Osteoblast (primary cell): ENCODE measurements at regions not wholly inside any gene's neighbourhood (a gene's known extent, or its start where the extent isn't known, plus 50 kb on each side); places are given as distances from the start of the nearest gene placed in this dataset.

Source experiments
- DNase-seq: peaks from one replicate; pipeline ENCODE4 v3.0.0; 2011; ENCODE audit warnings: low spot score, mixed read lengths; ENCODE audit not compliant: insufficient read length; ENCODE audit errors: missing footprints
- H2AFZ ChIP-seq: 2 replicates; pipeline ENCODE4 v1.6.0; 2011; ENCODE audit warnings: mild to moderate bottlenecking, low read length
- H3K27ac ChIP-seq: 2 replicates; pipeline ENCODE4 v1.5.1; 2011; ENCODE audit warnings: mild to moderate bottlenecking, low read depth, low read length, moderate library complexity
- H3K27me3 ChIP-seq: 2 replicates; pipeline ENCODE4 v1.6.0; 2012; ENCODE audit warnings: mild to moderate bottlenecking, control low read depth, inconsistent platforms, low read length, moderate library complexity; ENCODE audit not compliant: insufficient read depth
- H3K36me3 ChIP-seq: 2 replicates; pipeline ENCODE4 v1.5.1; 2011; ENCODE audit warnings: mild to moderate bottlenecking, low read length, control low read depth, moderate library complexity; ENCODE audit not compliant: insufficient read depth
- H3K4me1 ChIP-seq: 2 replicates; pipeline ENCODE4 v1.5.1; 2011; ENCODE audit warnings: mild to moderate bottlenecking, low read length, control low read depth, moderate library complexity; ENCODE audit not compliant: insufficient read depth
- H3K4me2 ChIP-seq: 2 replicates; pipeline ENCODE4 v1.6.0; 2011; ENCODE audit warnings: mild to moderate bottlenecking, low read length; ENCODE audit not compliant: insufficient read depth
- H3K4me3 ChIP-seq: fragments of 200-600 bp; sonication (generic); 3 replicates; pipeline ENCODE4 v1.5.1; 2012; ENCODE audit warnings: mild to moderate bottlenecking, low read length, inconsistent platforms; ENCODE audit not compliant: insufficient read depth
- H3K79me2 ChIP-seq: 2 replicates; pipeline ENCODE4 v1.6.0; 2012; ENCODE audit warnings: mild to moderate bottlenecking, low read length, control low read depth, inconsistent platforms; ENCODE audit not compliant: insufficient read depth
- H3K9me3 ChIP-seq: 2 replicates; pipeline ENCODE4 v1.5.1; 2011; ENCODE audit warnings: low read depth, low read length, control low read depth
- H4K20me1 ChIP-seq: 2 replicates; pipeline ENCODE4 v1.6.0; 2012; ENCODE audit warnings: mild to moderate bottlenecking, low read length, control low read depth; ENCODE audit not compliant: insufficient read depth
- TF ChIP-seq, protein P1 (sequence below): IDR thresholded peaks from 2 replicates; pipeline ENCODE4 v1.5.1; 2011; ENCODE audit warnings: mild to moderate bottlenecking, low read depth, low read length, moderate library complexity; ENCODE audit errors: extremely low read depth

DNA sequence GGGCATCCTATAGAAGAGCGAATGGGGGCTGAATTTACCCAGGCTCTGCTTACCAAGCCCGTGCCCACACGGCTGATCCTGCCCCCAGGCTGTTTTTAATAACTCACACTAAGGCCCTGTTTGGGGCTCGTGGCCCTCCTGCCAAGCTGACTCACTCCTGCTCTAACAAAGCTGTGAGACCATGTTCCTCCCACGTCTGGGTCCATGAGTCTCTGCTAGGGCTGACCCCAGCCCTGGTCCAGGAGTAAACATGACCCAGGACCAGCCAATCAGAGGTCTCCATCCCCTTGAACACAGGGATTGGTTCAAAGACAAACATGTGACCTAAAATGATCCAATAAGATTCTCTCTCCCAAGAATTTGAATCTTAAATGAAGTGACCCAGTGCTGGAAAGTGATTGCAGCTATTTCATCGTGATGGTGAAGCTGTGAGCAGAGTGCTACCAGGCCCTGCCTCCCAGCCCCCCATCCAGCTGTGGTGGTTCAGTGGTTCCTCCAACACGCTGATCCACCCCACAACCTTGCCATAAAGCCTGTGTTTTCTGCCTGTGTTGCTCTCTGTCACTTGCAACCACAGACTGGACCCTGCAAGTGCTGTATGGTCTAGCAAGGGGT is 57.2 kb downstream of the C16orf82 start:
- no peak overlapping the region for H3K4me2 ChIP-seq
- H3K79me2 ChIP-seq: no peaks in the 10 kb centered on the region
- peaks cover 3% of the 10 kb centered on the region for H3K4me1 ChIP-seq
- DNase-seq: no peak
- no peak overlapping the region for H3K27ac ChIP-seq
- H2AFZ ChIP-seq: no peak overlapping the region
- no peaks in the 10 kb centered on the region for H3K36me3 ChIP-seq
- no peaks in the 10 kb centered on the region for H4K20me1 ChIP-seq
- TF ChIP-seq, protein P1, sequence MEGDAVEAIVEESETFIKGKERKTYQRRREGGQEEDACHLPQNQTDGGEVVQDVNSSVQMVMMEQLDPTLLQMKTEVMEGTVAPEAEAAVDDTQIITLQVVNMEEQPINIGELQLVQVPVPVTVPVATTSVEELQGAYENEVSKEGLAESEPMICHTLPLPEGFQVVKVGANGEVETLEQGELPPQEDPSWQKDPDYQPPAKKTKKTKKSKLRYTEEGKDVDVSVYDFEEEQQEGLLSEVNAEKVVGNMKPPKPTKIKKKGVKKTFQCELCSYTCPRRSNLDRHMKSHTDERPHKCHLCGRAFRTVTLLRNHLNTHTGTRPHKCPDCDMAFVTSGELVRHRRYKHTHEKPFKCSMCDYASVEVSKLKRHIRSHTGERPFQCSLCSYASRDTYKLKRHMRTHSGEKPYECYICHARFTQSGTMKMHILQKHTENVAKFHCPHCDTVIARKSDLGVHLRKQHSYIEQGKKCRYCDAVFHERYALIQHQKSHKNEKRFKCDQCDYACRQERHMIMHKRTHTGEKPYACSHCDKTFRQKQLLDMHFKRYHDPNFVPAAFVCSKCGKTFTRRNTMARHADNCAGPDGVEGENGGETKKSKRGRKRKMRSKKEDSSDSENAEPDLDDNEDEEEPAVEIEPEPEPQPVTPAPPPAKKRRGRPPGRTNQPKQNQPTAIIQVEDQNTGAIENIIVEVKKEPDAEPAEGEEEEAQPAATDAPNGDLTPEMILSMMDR: no peak
- no peak overlapping the region for H3K4me3 ChIP-seq
- no peaks in the 10 kb centered on the region for H3K9me3 ChIP-seq
- H3K27me3 ChIP-seq: no peaks in the 10 kb centered on the region

DNA sequence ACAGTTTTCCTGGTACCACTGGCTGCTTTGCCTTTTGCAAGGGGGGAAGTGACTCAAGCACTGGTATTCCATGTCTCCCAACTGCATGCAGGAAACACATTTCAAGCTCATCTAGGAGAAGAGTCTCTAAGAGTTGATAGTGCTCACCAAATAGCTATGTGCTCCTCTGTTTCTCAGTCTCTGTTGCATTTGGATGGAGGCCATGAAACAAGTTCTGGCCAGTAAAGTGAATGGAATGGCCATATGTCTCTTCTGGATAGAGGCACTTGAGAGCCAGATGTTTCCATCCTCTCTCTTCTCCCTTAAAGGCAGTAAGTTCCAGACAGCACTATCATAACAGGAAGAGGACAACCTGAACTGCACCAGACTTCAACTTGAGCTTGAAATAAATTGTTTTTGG is 60.6 kb downstream of the C16orf82 start:
- TF ChIP-seq, protein P1: no peak
- H4K20me1 ChIP-seq: no peaks in the 10 kb centered on the region
- H3K9me3 ChIP-seq: no peaks in the 10 kb centered on the region
- H3K79me2 ChIP-seq: no peaks in the 10 kb centered on the region
- no peak overlapping the region for H2AFZ ChIP-seq
- no peak overlapping the region for H3K4me3 ChIP-seq
- peak; percentile 82 for DNase-seq
- H3K27me3 ChIP-seq: no peaks in the 10 kb centered on the region
- no peak overlapping the region for H3K4me2 ChIP-seq
- H3K36me3 ChIP-seq: no peaks in the 10 kb centered on the region
- no peak overlapping the region for H3K27ac ChIP-seq
- peaks cover 3% of the 10 kb centered on the region for H3K4me1 ChIP-seq

DNA sequence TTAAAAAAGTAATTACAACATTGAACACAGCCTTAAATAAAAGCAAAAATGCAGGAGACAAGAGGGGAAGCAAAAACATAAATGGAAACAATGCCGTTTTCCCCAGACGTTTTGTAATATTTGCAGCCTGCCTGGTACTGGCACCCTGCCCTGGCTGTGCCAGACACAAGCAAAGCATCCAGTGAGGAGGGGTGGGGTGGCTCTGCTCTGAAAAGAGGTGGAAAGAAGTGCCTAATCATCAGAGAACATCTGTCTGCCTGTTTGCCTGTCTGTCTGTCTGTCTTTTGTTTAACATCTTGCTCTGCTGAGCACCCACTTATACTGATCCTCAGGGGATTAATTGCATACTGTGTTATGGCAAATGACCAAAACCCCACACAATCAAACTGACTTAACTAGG is 62.7 kb downstream of the C16orf82 start:
- H3K4me1 ChIP-seq: peaks cover 3% of the 10 kb centered on the region
- TF ChIP-seq, protein P1: no peak

GRCh38 chr16:27138257-27138656 is 65.1 kb upstream of the KDM8 start:
- no peaks in the 10 kb centered on the region for H3K36me3 ChIP-seq
- H4K20me1 ChIP-seq: no peaks in the 10 kb centered on the region
- H3K27ac ChIP-seq: no peak overlapping the region
- H3K4me3 ChIP-seq: no peak overlapping the region
- DNase-seq: no peak
- no peak overlapping the region for H2AFZ ChIP-seq
- H3K4me2 ChIP-seq: no peak overlapping the region
- no peaks in the 10 kb centered on the region for H3K4me1 ChIP-seq
- no peaks in the 10 kb centered on the region for H3K79me2 ChIP-seq
- H3K27me3 ChIP-seq: peaks cover 7% of the 10 kb centered on the region
- TF ChIP-seq, protein P1: no peak
- no peaks in the 10 kb centered on the region for H3K9me3 ChIP-seq

More for the DNA sequence above, 62.7 kb downstream of the C16orf82 start:
- H3K4me2 ChIP-seq: no peak overlapping the region
- H3K27ac ChIP-seq: no peak overlapping the region
- H3K27me3 ChIP-seq: no peaks in the 10 kb centered on the region
- H3K79me2 ChIP-seq: no peaks in the 10 kb centered on the region
- no peaks in the 10 kb centered on the region for H3K36me3 ChIP-seq
- no peaks in the 10 kb centered on the region for H4K20me1 ChIP-seq
- H3K4me3 ChIP-seq: no peak overlapping the region
- H3K9me3 ChIP-seq: no peaks in the 10 kb centered on the region
- H2AFZ ChIP-seq: no peak overlapping the region
- no peak for DNase-seq
